ENCODE measurements at regions not wholly inside any gene's neighbourhood (a gene's known extent, or its start where the extent isn't known, plus 50 kb on each side); places are given as distances from the start of the nearest gene placed in this dataset.

DNA sequence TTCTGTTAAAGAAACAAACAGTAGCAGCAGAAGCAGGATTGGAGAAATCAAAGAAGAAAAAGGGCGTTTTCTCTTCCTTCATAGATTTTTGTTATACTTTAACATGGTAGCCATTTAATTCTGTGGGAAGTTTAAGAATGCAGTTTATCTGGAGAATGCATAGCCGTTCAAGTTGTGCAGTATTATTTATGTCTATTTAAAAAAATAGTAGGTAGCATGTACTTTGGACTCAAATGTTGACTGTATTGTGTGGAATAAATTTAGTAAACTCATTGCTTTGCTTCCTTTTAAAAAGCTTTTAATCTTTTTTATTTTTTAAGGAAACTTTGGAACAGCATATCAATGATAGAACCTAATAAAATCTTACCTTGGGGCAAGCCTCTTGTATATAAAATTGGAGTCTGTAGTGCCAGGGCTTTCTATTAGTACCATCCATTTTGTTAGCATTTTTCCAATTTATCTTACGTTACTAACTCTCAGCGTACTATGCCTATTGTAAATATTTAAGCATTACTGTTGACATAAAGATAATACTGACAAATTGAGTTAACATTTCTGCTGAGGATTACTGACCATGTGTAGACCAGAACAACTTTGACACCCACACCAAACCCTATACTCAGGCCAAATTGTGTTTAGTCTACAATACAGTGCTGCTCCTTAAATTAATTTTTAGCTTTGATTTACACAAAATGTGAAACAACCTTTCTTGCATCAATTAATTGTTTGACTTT is 291.1 kb downstream of the NNT start:
- TF ChIP-seq, protein P1, sequence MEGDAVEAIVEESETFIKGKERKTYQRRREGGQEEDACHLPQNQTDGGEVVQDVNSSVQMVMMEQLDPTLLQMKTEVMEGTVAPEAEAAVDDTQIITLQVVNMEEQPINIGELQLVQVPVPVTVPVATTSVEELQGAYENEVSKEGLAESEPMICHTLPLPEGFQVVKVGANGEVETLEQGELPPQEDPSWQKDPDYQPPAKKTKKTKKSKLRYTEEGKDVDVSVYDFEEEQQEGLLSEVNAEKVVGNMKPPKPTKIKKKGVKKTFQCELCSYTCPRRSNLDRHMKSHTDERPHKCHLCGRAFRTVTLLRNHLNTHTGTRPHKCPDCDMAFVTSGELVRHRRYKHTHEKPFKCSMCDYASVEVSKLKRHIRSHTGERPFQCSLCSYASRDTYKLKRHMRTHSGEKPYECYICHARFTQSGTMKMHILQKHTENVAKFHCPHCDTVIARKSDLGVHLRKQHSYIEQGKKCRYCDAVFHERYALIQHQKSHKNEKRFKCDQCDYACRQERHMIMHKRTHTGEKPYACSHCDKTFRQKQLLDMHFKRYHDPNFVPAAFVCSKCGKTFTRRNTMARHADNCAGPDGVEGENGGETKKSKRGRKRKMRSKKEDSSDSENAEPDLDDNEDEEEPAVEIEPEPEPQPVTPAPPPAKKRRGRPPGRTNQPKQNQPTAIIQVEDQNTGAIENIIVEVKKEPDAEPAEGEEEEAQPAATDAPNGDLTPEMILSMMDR (IDR thresholded peaks at IDR 0.05; ENCODE audit: low read depth, low read length), result no peak
- H3K4me3 ChIP-seq (ENCODE audit: low read depth, low read length), result no peak overlapping the region

GRCh38 chr5:43891112-43891511 is 288.1 kb downstream of the NNT start:
- no peak overlapping the region for H3K4me3 ChIP-seq (ENCODE audit: low read depth, low read length)
- TF ChIP-seq, protein P1 (IDR thresholded peaks at IDR 0.05; ENCODE audit: low read depth, low read length), result no peak
- in situ Hi-C loops (cut with HindIII; ENCODE audit: low sequenced_read_pairs), result no loop called here
- no peak for DNase-seq (ENCODE audit: low read depth, low spot score)

More for the DNA sequence above, 291.1 kb downstream of the NNT start:
- in situ Hi-C loops (cut with HindIII; ENCODE audit: low sequenced_read_pairs), result no loop called here
- DNase-seq (ENCODE audit: low read depth, low spot score), result no peak

DNA sequence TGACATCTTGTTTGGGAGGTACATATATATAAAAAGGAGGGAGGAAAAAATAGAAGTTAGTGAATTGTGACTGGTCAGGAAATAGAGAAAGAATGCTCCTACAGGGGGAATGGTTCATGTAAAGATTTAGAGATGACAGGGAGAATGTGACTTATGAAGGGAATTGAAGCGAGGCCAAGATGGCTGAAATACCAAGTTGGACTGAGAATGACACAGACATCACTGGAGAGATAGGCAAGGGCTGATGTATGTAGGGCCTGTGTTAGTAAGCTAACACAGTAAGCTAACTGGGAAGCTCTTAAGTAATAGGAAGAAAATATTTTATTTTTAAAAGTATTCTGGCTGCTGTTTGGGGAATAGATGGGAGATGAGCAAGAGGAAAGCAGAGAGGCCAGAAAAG is 286.3 kb downstream of the NNT start:
- no peak overlapping the region for H3K4me3 ChIP-seq (ENCODE audit: low read depth, low read length)
- in situ Hi-C loops (cut with HindIII; ENCODE audit: low sequenced_read_pairs), result no loop called here
- TF ChIP-seq, protein P1 (IDR thresholded peaks at IDR 0.05; ENCODE audit: low read depth, low read length), result no peak

DNA sequence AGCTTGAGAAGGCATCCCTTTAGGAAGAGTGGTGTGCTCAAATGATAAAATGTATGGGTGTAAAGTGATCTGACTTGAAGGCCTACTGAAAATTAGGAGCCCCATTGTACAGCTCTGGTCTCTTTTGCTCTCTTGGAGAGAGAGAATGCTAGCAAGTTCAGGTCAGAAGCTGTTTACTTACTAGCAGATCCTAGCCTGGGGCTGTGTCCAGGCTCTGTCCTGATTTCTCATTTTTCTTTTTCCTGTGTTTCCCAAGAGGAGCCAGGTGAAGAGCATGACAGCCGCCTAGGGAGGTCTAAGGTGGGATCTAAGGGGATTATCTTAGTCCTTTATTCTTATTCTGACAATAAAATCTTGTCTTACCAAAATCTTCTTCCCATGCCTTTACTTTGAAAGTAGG is 272.8 kb downstream of the NNT start:
- in situ Hi-C loops (cut with HindIII; ENCODE audit: low sequenced_read_pairs), result no loop called here
- DNase-seq (ENCODE audit: low read depth, low spot score), result no peak
- H3K4me3 ChIP-seq (ENCODE audit: low read depth, low read length), result no peak overlapping the region
- TF ChIP-seq, protein P1 (IDR thresholded peaks at IDR 0.05; ENCODE audit: low read depth, low read length), result no peak

More for the DNA sequence above, 286.3 kb downstream of the NNT start:
- no peak for DNase-seq (ENCODE audit: low read depth, low spot score)

DNA sequence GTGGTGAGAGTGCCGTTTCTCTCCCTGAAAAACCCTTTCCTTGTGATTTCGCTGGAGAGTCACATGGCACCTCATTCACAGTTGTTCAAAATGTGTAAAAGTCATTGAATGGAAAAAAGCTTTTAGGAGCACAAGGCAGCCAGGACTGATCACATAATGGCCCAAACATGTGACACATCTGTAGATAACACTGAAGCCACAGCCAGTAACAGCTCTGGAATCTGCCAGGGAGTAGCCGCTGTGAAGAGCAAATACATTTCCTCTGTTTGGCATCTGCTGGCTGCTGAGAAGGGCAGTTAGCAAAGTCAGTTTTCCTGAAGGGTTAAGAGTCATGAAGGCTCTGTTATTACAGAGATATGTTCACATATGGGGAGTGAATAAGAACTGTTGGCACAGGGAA is 271.8 kb downstream of the NNT start:
- no peak overlapping the region for H3K4me3 ChIP-seq (ENCODE audit: low read depth, low read length)
- peak; percentile 14 for DNase-seq (ENCODE audit: low read depth, low spot score)
- TF ChIP-seq, protein P1 (IDR thresholded peaks at IDR 0.05; ENCODE audit: low read depth, low read length), result no peak
- in situ Hi-C loops (cut with HindIII; ENCODE audit: low sequenced_read_pairs), result no loop called here

DNA sequence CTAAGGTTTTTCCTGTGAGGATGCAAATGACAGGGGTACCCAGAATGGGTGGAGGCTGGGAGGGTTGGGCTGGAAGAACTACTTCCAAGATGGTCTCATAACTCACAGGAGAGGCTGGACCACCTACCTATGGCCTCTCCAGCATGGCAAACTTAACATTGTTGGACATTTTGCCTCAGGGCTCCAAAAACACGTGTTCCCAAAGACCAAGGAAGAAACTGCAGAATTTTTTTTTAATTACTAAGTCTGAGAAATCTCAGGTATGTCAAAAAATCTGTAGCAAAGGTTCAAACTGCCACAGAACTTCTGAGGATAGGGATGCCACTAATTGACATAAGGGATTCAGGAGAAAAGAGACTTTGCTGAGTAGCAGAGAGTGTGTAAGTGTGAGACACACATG is 270.8 kb downstream of the NNT start:
- H3K4me3 ChIP-seq (ENCODE audit: low read depth, low read length), result no peak overlapping the region
- DNase-seq (ENCODE audit: low read depth, low spot score), result no peak
- TF ChIP-seq, protein P1 (IDR thresholded peaks at IDR 0.05; ENCODE audit: low read depth, low read length), result no peak
- in situ Hi-C loops (cut with HindIII; ENCODE audit: low sequenced_read_pairs), result no loop called here

Data from astrocyte of the spinal cord (primary cell).